Mucosa of rectum (tissue), 2 donors: ENCODE measurements at regions not wholly inside any gene's neighbourhood (a gene's known extent, or its start where the extent isn't known, plus 50 kb on each side); places are given as distances from the start of the nearest gene placed in this dataset.
"Not testable (repeated sequence)": the region's sequence is repeated elsewhere in the genome, so short reads cannot be mapped to it uniquely, and the experiment has no call there.

Experiments
- H3K27ac ChIP-seq, 2 donors: one replicate each; pipeline ENCODE4 v1.7.0; 2013; ENCODE audit warnings: inconsistent platforms in 2 of 2, low read depth in 2 of 2, low read length in 2 of 2
- H3K27me3 ChIP-seq, 2 donors: one replicate each; pipeline ENCODE4 v1.7.0; 2013; ENCODE audit warnings: low read length in 2 of 2; ENCODE audit not compliant: control insufficient read depth in 2 of 2, insufficient read depth in 2 of 2
- H3K36me3 ChIP-seq, 2 donors: one replicate each; pipeline ENCODE4 v1.7.0; 2013; ENCODE audit warnings: low read length in 2 of 2; ENCODE audit not compliant: control insufficient read depth in 2 of 2, insufficient read depth in 2 of 2
- H3K4me1 ChIP-seq, 2 donors: one replicate each; pipeline ENCODE4 v1.7.0; 2013; ENCODE audit warnings: low read length in 2 of 2, mild to moderate bottlenecking in 1 of 2; ENCODE audit not compliant: control insufficient read depth in 2 of 2, insufficient read depth in 2 of 2
- H3K4me3 ChIP-seq, 2 donors: one replicate each; pipeline ENCODE4 v1.7.0; 2013; ENCODE audit warnings: low read length in 2 of 2
- H3K9ac ChIP-seq, 2 donors: one replicate each; pipeline ENCODE4 v1.7.0; 2013; ENCODE audit warnings: low read length in 2 of 2, low read depth in 1 of 2, mild to moderate bottlenecking in 1 of 2
- H3K9me3 ChIP-seq, 2 donors: one replicate each; pipeline ENCODE4 v1.7.0; 2013; ENCODE audit warnings: low read length in 2 of 2; ENCODE audit not compliant: control insufficient read depth in 2 of 2
- donor health status: healthy.
- donor health status: Normal muscosa, but diverticular disease.

DNA sequence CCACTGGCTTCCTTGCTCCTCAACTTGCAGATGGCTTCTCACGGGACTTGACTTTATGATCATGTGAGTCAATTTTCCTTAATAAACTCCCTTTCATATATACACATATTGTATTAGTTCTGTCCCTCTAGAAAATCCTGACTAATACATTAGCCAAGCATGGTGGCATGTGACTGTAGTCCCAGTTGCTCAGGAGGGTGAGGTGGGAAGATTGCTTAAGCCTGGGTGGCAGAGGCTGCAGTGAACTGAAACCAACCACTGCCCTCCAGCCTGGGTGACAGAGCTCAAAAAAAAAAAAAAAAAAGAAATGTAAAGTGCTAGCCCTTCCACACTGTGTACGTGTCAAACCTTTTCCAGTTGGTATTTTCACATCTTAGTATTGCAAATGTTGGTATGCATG lies 857.0 kb downstream of the LTN1 start:
- H3K27ac ChIP-seq: no peak overlapping the region
- H3K9ac ChIP-seq: no peak overlapping the region
- no peaks in the 10 kb centered on the region for H3K36me3 ChIP-seq
- no peak overlapping the region for H3K4me3 ChIP-seq
- no peaks in the 10 kb centered on the region for H3K4me1 ChIP-seq
- peaks cover 0 to 2% of the 10 kb centered on the region in 2 donors for H3K9me3 ChIP-seq
- H3K27me3 ChIP-seq: no peaks in the 10 kb centered on the region

DNA sequence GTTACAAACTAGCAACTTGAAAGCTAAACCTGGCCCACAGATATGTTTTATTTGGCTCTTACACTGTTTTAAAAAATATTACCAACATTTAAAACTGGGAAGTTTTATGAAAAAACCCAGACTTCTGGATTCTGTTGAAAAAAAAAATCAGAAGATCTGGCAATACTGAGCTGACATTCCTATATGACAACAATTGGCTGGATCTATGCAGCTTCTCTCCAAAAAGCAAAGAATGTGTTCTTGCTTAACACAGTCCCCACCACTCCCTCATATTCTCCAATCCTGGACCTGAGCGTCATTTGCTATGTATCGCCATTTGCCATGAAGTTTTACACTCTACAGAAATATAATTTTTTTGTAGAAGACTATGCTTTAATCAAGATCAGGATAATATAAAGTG lies 859.6 kb downstream of the LTN1 start:
- peaks cover 0 to 2% of the 10 kb centered on the region in 2 donors for H3K9me3 ChIP-seq
- no peak overlapping the region for H3K9ac ChIP-seq
- H3K27ac ChIP-seq: no peak overlapping the region
- H3K4me3 ChIP-seq: no peak overlapping the region
- H3K36me3 ChIP-seq: no peaks in the 10 kb centered on the region
- no peaks in the 10 kb centered on the region for H3K27me3 ChIP-seq
- H3K4me1 ChIP-seq: no peaks in the 10 kb centered on the region

DNA sequence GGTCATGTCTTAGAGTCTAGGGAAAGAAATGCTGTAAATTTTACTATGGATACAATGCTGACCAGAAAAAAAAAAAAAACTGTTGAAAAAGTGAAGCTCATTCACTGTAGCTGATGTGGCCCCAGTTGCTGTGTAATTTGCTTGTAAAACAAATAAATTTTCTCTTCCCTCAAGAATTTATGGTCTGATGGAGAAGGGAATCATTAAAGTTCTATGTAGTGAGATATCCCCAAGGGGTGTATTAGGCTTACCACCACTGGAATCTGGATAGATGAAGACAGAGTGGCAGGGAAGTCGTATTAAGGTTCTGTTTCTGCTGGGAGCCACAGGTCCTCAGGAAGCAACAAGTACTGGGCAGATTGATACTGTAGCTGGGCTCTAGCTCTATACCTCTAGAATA lies 860.0 kb downstream of the LTN1 start:
- H3K4me1 ChIP-seq: no peaks in the 10 kb centered on the region
- no peaks in the 10 kb centered on the region for H3K27me3 ChIP-seq
- no peak overlapping the region for H3K4me3 ChIP-seq
- no peaks in the 10 kb centered on the region for H3K36me3 ChIP-seq
- H3K27ac ChIP-seq: no peak overlapping the region
- H3K9me3 ChIP-seq: peaks cover 0 to 2% of the 10 kb centered on the region in 2 donors
- no peak overlapping the region for H3K9ac ChIP-seq

DNA sequence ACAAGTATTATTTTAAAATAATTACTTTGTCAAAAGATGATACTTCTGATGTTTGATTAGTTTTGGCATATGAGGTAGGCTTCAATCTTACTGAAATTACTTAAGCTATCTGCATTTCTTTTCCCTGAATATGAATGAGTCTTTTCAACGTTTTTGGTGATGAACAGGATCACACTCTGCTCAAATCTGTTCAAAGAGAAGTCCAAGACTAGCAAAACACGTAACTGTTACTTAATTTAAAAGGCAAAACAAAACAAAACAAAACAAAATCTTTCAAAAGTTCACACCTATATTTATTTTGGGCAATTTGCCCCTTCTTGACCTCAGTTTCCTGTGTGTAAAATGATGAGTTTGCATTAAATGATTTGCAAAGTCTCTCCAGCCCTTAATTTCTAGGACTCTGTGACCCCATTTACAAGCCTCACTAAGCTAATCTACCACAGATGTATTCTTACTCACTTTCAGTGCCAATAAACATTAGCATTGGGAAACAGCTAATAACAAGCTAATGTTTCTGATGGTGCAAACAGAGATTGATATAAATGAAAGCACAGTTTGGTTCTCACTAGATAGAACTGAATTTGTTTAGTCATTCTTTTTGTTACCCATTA lies 865.4 kb downstream of the LTN1 start:
- Histone ChIP-seq H3K27me3 (no peaks in the 10 kb centered on the region), H3K27ac (peak overlapping the region in 1 of 2 donors; percentile 9), H3K9me3 (peaks cover 0 to 2% of the 10 kb centered on the region in 2 donors), H3K4me3 (no peak overlapping the region), H3K9ac (no peak overlapping the region), H3K36me3 (no peaks in the 10 kb centered on the region), H3K4me1 (no peaks in the 10 kb centered on the region)

DNA sequence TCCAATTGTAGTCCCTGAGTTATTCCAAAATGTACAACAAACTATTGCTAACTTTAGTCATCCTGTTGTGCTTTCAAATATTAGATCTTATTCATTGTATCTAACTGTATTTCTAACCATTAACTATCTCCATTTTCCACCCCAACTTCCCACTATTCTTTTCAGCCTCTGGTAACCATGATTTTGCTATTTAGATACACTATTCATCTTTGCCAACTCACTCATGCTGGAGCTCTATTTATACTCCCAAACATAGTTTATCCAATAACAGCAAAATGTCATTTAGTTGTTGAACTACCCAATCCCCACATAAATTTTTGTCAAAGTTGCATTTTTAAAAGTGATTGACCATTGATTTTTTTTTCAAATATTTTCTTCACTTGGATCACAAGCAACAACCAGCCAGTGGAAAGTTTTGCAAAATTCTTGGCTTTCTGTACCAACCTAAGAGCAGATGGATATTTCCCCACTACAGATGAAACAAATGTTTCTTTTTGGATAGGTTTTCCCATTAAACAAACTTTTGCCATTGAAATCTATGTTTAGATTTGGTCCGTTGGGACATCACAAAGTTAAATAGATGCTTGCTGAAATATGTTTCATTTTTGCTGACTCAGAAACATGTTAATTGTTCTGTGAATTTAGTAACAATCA lies 866.0 kb downstream of the LTN1 start:
- Histone ChIP-seq H3K4me3 (no peak overlapping the region), H3K9me3 (peaks cover 0 to 2% of the 10 kb centered on the region in 2 donors), H3K27ac (no peak overlapping the region), H3K4me1 (no peaks in the 10 kb centered on the region), H3K9ac (no peak overlapping the region), H3K27me3 (no peaks in the 10 kb centered on the region), H3K36me3 (no peaks in the 10 kb centered on the region)

DNA sequence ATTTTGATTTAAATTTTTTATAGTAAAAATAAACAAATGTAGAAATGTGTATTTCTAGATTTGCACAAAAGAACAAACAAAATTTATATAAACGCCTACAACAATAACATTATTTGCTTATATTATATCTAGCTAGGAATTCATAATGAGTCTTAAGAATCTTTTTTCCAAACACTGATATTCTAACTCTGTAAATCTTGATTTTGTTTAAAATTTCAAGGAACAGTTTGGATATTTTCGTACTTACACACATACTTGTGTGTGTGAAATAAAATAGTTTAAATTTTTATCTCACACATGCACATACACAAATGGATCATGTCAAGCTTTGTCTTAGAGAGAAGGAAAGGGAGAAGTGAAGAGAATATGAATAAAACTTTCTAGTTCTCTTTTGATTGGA lies 868.1 kb downstream of the LTN1 start:
- Histone ChIP-seq H3K4me1 (no peaks in the 10 kb centered on the region), H3K27ac (no peak overlapping the region), H3K4me3 (no peak overlapping the region), H3K27me3 (no peaks in the 10 kb centered on the region), H3K9ac (no peak overlapping the region), H3K36me3 (no peaks in the 10 kb centered on the region), H3K9me3 (no peaks in the 10 kb centered on the region)

DNA sequence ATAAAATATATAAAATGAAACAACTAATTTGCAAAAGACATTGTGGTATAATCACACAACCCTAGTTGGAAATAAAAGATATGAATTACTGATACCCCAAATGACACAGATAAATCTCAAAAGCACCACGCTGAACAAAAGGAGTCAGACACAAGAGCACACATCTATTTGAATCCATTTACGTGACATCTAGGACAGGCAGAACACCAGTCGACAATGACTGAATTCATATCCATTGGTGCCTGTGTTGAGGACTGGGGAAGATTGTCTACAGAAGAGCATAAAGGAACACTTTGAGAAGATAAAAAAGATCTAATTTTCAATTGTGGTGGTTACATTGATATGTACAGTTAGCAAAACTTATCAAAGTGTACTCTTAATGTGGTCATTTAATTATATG lies 874.1 kb downstream of the LTN1 start:
- H3K9ac ChIP-seq: no peak overlapping the region
- H3K9me3 ChIP-seq: peaks cover 0 to 2% of the 10 kb centered on the region in 2 donors
- H3K27ac ChIP-seq: no peak overlapping the region
- no peaks in the 10 kb centered on the region for H3K4me1 ChIP-seq
- no peak overlapping the region for H3K4me3 ChIP-seq
- no peaks in the 10 kb centered on the region for H3K27me3 ChIP-seq
- no peaks in the 10 kb centered on the region for H3K36me3 ChIP-seq

DNA sequence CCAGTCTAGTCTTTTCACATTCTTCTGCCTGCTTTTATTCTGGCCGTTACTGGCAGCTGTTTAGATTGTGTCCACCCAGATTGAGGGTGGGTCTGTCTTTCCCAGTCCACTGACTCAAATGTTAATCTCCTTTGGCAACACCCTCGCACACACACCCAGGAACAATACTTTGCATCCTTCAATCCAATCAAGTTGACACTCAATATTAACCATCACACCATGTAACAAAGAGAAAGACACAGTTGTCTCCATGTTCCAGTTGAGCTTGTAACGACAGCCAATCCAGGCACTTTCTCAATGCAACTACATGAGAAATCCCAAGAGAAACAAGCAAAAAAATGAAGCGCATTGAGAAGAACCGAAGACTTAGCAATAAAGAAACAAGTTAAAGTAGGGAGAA lies 877.7 kb downstream of the LTN1 start:
- H3K9ac ChIP-seq, H3K4me3 ChIP-seq, H3K4me1 ChIP-seq, H3K27ac ChIP-seq, H3K9me3 ChIP-seq, H3K27me3 ChIP-seq, H3K36me3 ChIP-seq: not testable (repeated sequence)

DNA sequence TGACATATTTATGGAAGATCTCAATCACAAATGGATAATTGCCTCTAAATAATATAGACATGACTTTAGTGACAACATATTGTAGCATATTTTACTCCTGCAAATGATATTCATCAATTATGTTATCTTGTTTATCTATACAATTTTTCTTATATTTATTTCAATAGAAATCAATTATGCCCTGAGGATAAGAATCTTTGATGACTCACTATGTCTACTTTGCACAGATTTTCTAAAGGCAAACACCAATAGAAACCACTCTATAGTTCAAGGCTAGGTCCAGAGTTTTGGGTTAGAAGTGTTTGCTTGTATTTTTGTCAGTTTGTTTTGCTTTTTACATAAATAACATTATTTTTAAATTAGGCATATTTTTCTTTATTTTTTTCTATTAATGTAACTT lies 879.0 kb downstream of the LTN1 start:
- no peak overlapping the region for H3K27ac ChIP-seq
- no peak overlapping the region for H3K9ac ChIP-seq
- no peaks in the 10 kb centered on the region for H3K27me3 ChIP-seq
- no peaks in the 10 kb centered on the region for H3K36me3 ChIP-seq
- no peak overlapping the region for H3K4me3 ChIP-seq
- H3K4me1 ChIP-seq: no peaks in the 10 kb centered on the region
- peaks cover 0 to 2% of the 10 kb centered on the region in 2 donors for H3K9me3 ChIP-seq

DNA sequence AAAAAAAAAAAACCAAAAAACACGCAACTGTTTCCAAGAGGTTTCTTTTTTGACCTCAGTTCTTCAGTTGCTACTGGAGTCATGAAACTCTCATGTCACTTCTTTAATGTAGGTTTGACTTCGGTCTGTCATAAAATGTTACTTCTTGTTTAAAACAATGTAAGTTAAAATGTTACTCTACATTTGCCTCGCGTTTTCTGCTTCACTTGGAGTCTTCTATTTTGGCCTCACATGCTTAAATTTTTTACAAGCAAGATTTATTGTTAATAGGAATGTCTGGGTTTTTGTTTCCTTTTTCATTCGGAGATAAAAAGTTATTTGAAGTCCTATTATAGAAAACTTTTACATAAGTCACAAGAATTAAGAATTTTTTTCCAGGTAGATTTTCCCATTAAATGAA lies 880.2 kb downstream of the LTN1 start:
- H3K9ac ChIP-seq: no peak overlapping the region
- no peaks in the 10 kb centered on the region for H3K9me3 ChIP-seq
- H3K27me3 ChIP-seq: no peaks in the 10 kb centered on the region
- no peaks in the 10 kb centered on the region for H3K36me3 ChIP-seq
- H3K27ac ChIP-seq: no peak overlapping the region
- H3K4me3 ChIP-seq: no peak overlapping the region
- no peaks in the 10 kb centered on the region for H3K4me1 ChIP-seq
